ENCODE measurements at regions not wholly inside any gene's neighbourhood (a gene's known extent, or its start where the extent isn't known, plus 50 kb on each side); places are given as distances from the start of the nearest gene placed in this dataset.

DNA sequence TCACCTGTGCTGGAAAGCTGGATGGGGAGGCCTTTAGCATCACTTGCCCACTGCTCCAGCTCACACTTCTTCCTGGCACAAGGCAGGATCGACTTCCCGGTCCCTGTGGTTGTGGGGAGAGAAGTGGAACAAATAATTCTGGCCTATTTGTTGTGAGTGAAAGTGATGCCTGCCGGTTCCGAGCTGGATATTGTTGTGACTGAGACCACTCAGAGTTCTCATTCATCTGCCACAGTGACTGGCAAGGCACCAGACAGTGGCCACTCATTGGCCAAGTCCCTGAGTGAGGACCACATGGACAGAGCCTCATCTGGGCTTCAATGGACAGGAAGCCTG lies 191.9 kb downstream of the PTPRU start:
- Histone ChIP-seq H3K9me3 (no peaks in the 10 kb centered on the region), H3K36me3 (no peaks in the 10 kb centered on the region), H3K4me3 (ENCODE audit: low read depth, low read length) (no peak overlapping the region), H3K4me1 (peaks cover 5% of the 10 kb centered on the region; the same call in 1 of the 2 replicates), H3K27me3 (no peaks in the 10 kb centered on the region)
- TF ChIP-seq, protein P1, sequence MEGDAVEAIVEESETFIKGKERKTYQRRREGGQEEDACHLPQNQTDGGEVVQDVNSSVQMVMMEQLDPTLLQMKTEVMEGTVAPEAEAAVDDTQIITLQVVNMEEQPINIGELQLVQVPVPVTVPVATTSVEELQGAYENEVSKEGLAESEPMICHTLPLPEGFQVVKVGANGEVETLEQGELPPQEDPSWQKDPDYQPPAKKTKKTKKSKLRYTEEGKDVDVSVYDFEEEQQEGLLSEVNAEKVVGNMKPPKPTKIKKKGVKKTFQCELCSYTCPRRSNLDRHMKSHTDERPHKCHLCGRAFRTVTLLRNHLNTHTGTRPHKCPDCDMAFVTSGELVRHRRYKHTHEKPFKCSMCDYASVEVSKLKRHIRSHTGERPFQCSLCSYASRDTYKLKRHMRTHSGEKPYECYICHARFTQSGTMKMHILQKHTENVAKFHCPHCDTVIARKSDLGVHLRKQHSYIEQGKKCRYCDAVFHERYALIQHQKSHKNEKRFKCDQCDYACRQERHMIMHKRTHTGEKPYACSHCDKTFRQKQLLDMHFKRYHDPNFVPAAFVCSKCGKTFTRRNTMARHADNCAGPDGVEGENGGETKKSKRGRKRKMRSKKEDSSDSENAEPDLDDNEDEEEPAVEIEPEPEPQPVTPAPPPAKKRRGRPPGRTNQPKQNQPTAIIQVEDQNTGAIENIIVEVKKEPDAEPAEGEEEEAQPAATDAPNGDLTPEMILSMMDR (IDR thresholded peaks at IDR 0.05; ENCODE audit: low read depth, low read length), result no peak
- no peak for DNase-seq

DNA sequence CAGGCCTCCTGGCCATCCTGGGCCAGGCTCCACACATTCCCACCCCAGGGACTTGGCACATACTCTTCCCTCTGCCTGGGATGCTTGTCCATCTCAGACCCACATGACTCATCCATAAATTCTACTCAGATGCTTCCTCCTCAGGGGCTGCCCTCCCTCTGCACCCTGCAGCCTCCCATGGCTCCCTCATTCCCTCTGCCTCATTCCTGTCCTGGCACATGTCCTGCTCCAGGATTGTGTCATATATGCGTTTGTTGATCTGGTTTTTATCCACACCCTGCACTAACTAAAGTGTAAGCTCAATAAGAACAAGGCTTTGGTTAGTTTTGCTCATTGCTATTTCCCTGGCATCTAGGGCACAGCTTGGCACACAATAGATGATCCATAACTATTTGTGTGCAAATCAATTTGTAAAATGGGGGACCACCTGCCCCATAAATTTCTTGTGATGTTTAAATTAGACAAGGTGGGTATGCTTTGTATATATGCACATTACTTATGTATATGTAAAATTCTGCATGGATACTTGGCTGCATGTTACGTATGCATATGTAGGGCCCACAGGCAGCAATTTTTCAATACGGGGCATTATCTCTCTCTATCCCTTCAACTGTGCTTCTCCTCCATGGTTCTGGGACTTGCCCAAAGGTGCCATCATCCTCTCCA lies 191.4 kb downstream of the PTPRU start:
- Histone ChIP-seq H3K27me3 (no peaks in the 10 kb centered on the region), H3K36me3 (no peaks in the 10 kb centered on the region), H3K9me3 (no peaks in the 10 kb centered on the region), H3K4me1 (peaks cover 5% of the 10 kb centered on the region; the same call in 1 of the 2 replicates), H3K4me3 (ENCODE audit: low read depth, low read length) (no peak overlapping the region)
- TF ChIP-seq, protein P1 (IDR thresholded peaks at IDR 0.05; ENCODE audit: low read depth, low read length), result no peak
- DNase-seq, result no peak

DNA sequence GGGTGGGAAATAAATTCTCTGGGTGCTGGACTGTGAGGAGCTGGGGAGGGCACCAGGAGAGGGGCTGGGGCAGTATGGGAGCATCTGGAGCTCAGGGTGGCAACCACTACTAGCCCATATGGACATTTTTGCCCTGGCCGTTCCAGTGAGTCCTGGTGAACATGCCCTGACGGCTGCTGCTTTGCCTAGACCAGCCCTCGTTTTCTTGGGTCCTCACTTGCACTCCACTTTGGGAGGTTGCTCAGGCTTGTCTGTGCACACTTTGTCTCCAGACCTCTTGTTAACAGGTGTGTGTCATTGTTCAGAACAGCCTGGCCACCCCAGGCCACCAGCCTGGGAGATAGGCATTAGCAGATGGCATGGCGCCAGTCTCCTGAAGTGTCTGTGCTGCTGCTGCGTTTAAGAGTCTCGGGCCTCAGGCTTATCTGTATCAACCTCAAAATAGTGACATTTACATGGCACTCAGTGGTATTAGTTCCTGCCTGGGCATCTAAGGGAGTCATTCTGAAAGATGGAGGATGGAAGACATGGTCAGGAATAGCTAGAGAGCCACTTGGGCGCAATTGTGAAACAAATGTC lies 190.5 kb downstream of the PTPRU start:
- peaks cover 5% of the 10 kb centered on the region; the same call in 1 of the 2 replicates for H3K4me1 ChIP-seq
- H3K36me3 ChIP-seq, result no peaks in the 10 kb centered on the region
- peak; percentile 74 for DNase-seq
- no peak overlapping the region for H3K4me3 ChIP-seq (ENCODE audit: low read depth, low read length)
- H3K27me3 ChIP-seq, result no peaks in the 10 kb centered on the region
- TF ChIP-seq, protein P1 (IDR thresholded peaks at IDR 0.05; ENCODE audit: low read depth, low read length), result no peak
- no peaks in the 10 kb centered on the region for H3K9me3 ChIP-seq

DNA sequence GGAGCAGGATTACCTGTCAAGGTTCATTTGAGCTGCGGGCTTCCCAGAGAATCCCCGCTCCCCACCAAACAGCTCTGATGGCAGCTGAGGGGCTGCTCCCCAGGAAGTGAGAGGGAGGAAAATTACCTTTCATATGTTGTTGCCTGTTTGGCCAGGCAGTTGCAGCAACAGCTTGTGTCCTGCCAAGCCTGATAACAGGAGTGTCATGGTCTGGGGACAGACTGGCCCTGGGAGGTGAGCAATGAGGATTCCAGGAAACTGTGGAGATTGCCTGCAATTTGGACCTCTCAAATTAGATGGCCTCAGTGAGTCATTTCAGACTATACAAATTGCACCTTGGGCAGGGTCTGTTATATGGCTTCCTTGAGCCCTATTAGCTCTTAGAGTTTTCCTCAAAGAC lies 189.3 kb downstream of the PTPRU start:
- no peaks in the 10 kb centered on the region for H3K9me3 ChIP-seq
- no peaks in the 10 kb centered on the region for H3K36me3 ChIP-seq
- peaks cover 5% of the 10 kb centered on the region; the same call in 1 of the 2 replicates for H3K4me1 ChIP-seq
- TF ChIP-seq, protein P1 (IDR thresholded peaks at IDR 0.05; ENCODE audit: low read depth, low read length), result no peak
- H3K27me3 ChIP-seq, result no peaks in the 10 kb centered on the region
- DNase-seq, result no peak
- no peak overlapping the region for H3K4me3 ChIP-seq (ENCODE audit: low read depth, low read length)

DNA sequence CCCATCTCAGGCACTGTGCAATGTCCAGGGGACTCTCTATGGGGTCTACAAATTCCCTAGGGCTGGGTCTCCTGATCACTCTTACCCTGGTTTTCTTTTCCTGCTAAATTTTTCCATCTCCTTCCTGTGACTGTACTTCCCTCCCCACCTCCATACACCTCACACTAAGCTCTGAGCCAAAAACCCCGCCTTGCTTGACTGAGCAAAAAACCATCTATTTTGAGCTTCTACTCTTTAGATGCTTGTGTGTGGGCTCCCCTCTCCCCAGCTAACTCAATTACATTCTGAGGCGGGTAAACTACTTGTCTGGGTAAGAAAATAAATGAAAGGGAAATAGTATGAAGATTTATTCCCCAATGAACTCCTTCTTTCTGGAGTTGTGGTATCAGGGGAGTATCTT lies 187.9 kb downstream of the PTPRU start:
- peaks cover 5% of the 10 kb centered on the region; the same call in 1 of the 2 replicates for H3K4me1 ChIP-seq
- H3K36me3 ChIP-seq, result no peaks in the 10 kb centered on the region
- no peak overlapping the region for H3K4me3 ChIP-seq (ENCODE audit: low read depth, low read length)
- TF ChIP-seq, protein P1 (IDR thresholded peaks at IDR 0.05; ENCODE audit: low read depth, low read length), result no peak
- H3K27me3 ChIP-seq, result no peaks in the 10 kb centered on the region
- no peaks in the 10 kb centered on the region for H3K9me3 ChIP-seq
- DNase-seq, result no peak

DNA sequence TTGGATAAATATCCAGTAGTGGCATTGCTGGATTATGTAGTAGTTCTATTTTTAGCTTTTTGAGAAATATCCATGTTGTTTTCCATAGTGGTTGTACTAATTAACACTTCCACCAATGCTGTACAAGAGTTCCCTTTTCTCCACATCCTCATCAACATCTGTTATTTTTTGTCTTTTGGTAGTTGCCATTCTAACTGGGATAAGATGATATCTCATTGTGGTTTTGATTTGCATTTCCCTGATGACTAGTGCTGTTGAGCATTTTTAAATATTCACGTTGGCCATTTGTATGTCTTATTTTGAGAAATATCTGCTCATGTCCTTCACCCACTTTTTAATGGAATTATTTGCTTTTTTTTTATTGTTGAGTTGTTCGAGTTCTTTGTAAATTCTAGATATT lies 183.9 kb downstream of the PTPRU start:
- Histone ChIP-seq H3K9me3 (no peaks in the 10 kb centered on the region), H3K4me3 (ENCODE audit: low read depth, low read length) (no peak overlapping the region), H3K4me1 (no peaks in the 10 kb centered on the region; the same call in 1 of the 2 replicates), H3K27me3 (no peaks in the 10 kb centered on the region), H3K36me3 (no peaks in the 10 kb centered on the region)
- no peak for DNase-seq
- TF ChIP-seq, protein P1 (IDR thresholded peaks at IDR 0.05; ENCODE audit: low read depth, low read length), result no peak
